SK-N-SH treated with all-trans-retinoic acid at 6 μM for 48 hours (cell line): ENCODE measurements at regions not wholly inside any gene's neighbourhood (a gene's known extent, or its start where the extent isn't known, plus 50 kb on each side); places are given as distances from the start of the nearest gene placed in this dataset.

Source experiments
- CREB5 ChIP-seq: fragments of 250-450 bp; sonication (Bioruptor Pico); IDR thresholded peaks from 2 replicates; pipeline ENCODE4 v1.5.1; 2020; ENCODE audit warnings: low read depth, mild to moderate bottlenecking, moderate library complexity
- CSDC2 ChIP-seq: fragments of 250-450 bp; sonication (Bioruptor Pico); IDR thresholded peaks from 2 replicates; pipeline ENCODE4 v1.5.0; 2020; ENCODE audit warnings: mild to moderate bottlenecking, moderate library complexity
- CSRNP3 ChIP-seq: fragments of 250-450 bp; sonication (Bioruptor Pico); IDR thresholded peaks from 2 replicates; pipeline ENCODE4 v1.5.1; 2021; ENCODE audit warnings: mild to moderate bottlenecking, moderate library complexity
- ESRRG ChIP-seq: fragments of 250-450 bp; sonication (Bioruptor Pico); IDR thresholded peaks from 2 replicates; pipeline ENCODE4 v1.6.1; 2021; ENCODE audit warnings: mild to moderate bottlenecking
- PATZ1 ChIP-seq: fragments of 250-450 bp; sonication (Bioruptor Pico); IDR thresholded peaks from 2 replicates; pipeline ENCODE4 v1.8.0; 2020; ENCODE audit warnings: mild to moderate bottlenecking, moderate library complexity, borderline replicate concordance
- PPARA ChIP-seq: fragments of 250-450 bp; sonication (Bioruptor Pico); IDR thresholded peaks from 2 replicates; pipeline ENCODE4 v1.5.0; 2020; ENCODE audit warnings: mild to moderate bottlenecking, borderline replicate concordance
- RARB ChIP-seq: fragments of 250-450 bp; sonication (Bioruptor Pico); IDR thresholded peaks from 2 replicates; pipeline ENCODE4 v1.8.0; 2021; ENCODE audit warnings: mild to moderate bottlenecking, moderate library complexity
- TCF4 ChIP-seq: fragments of 250-450 bp; sonication (Bioruptor Pico); IDR thresholded peaks from 2 replicates; pipeline ENCODE4 v1.8.0; 2021; ENCODE audit warnings: mild to moderate bottlenecking, moderate library complexity, borderline replicate concordance
- TOX ChIP-seq: fragments of 250-450 bp; sonication (Bioruptor Pico); IDR thresholded peaks from 2 replicates; pipeline ENCODE4 v1.8.0; 2021; ENCODE audit warnings: mild to moderate bottlenecking, moderate library complexity, borderline replicate concordance
- ZFP3 ChIP-seq: fragments of 250-450 bp; sonication (Bioruptor Pico); IDR thresholded peaks from 2 replicates; pipeline ENCODE4 v1.5.0; 2020; ENCODE audit warnings: mild to moderate bottlenecking, moderate library complexity
- ZNF70 ChIP-seq: fragments of 450-650 bp; formaldehyde crosslinking; IDR thresholded peaks from 2 replicates; pipeline ENCODE4 v1.5.0; 2020; ENCODE audit warnings: mild to moderate bottlenecking, moderate library complexity
- ZNF8 ChIP-seq: fragments of 450-650 bp; formaldehyde crosslinking; IDR thresholded peaks from 2 replicates; pipeline ENCODE4 v1.5.0; 2020; ENCODE audit warnings: mild to moderate bottlenecking, moderate library complexity

- TF ChIP-seq CSRNP3 (no peak), ZFP3 (CRISPR knock-in tag) (no peak), ZNF8 (CRISPR knock-in tag) (no peak), RARB (CRISPR knock-in tag) (no peak), PATZ1 (no peak), TOX (CRISPR knock-in tag) (no peak), TCF4 (CRISPR knock-in tag) (no peak), CREB5 (CRISPR knock-in tag) (no peak), ZNF70 (no peak), PPARA (CRISPR knock-in tag) (no peak), CSDC2 (CRISPR knock-in tag) (no peak), ESRRG (CRISPR knock-in tag) (no peak)
Measured at GRCh38 chr9:28616310-28616709, 1043.0 kb upstream of the C9orf72 start.
